Epithelial cell of esophagus (primary cell): ENCODE measurements at regions not wholly inside any gene's neighbourhood (a gene's known extent, or its start where the extent isn't known, plus 50 kb on each side); places are given as distances from the start of the nearest gene placed in this dataset.
A peak's percentile ranks its signal among the peaks of the same experiment; 100 is the strongest.

ENCODE experiments used
- DNase-seq: peaks from one replicate; pipeline ENCODE4 v3.0.0; 2010; ENCODE audit warnings: low read depth
- H3K4me3 ChIP-seq: 2 replicates; pipeline ENCODE4 v1.5.1; 2011; ENCODE audit warnings: mild to moderate bottlenecking, low read length, control low read depth
- TF ChIP-seq, protein P1 (sequence below): IDR thresholded peaks from 2 replicates; pipeline ENCODE4 v1.5.1; 2011; ENCODE audit warnings: low read depth, mild to moderate bottlenecking, low read length, control low read depth, inconsistent platforms; ENCODE audit not compliant: insufficient read depth; ENCODE audit errors: missing control alignments

DNA sequence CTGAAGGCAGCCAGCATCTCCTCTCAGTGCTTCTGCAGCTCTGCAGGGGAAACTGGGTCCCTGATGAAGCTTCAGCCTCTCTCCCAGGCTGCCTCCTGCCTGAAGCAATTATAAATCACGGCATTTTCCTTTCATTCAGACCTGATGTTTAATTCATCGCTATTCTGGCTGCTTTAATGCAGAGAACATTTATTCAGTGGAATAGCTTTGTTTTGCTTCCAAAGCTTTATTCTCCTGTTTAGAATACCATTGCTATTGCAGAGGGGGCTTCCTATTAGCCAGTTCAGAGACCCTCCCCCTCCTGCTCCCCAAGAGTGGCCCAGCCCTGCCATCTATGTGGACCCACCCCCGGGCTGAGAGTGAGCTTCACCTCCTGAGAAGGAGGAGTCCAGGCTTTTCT, 255.6 kb downstream of the LRFN2 start:
- no peak overlapping the region for H3K4me3 ChIP-seq
- TF ChIP-seq, protein P1, sequence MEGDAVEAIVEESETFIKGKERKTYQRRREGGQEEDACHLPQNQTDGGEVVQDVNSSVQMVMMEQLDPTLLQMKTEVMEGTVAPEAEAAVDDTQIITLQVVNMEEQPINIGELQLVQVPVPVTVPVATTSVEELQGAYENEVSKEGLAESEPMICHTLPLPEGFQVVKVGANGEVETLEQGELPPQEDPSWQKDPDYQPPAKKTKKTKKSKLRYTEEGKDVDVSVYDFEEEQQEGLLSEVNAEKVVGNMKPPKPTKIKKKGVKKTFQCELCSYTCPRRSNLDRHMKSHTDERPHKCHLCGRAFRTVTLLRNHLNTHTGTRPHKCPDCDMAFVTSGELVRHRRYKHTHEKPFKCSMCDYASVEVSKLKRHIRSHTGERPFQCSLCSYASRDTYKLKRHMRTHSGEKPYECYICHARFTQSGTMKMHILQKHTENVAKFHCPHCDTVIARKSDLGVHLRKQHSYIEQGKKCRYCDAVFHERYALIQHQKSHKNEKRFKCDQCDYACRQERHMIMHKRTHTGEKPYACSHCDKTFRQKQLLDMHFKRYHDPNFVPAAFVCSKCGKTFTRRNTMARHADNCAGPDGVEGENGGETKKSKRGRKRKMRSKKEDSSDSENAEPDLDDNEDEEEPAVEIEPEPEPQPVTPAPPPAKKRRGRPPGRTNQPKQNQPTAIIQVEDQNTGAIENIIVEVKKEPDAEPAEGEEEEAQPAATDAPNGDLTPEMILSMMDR = no peak
- DNase-seq = no peak

DNA sequence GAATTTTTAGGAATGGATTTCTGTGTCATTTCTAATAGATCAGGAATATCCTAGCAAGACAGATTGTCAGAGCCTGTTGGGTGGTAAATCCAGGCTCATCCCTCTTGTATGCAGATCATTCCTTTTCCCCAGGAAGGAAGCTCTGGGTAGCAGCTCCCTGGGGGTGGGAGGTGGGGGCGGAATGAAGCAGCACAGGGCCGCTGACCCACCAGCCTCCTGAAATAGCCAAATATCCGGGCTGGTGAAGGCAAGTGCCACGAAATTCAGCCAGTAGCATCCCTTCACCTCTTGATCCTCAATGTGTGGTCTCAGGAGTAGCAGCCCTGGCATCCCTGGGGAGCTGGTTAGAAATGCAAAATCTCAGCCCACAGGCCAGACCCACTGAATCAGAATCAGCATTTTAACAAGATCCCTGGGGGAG, 256.9 kb downstream of the LRFN2 start:
- no peak overlapping the region for H3K4me3 ChIP-seq
- no peak for DNase-seq
- TF ChIP-seq, protein P1 = no peak

DNA sequence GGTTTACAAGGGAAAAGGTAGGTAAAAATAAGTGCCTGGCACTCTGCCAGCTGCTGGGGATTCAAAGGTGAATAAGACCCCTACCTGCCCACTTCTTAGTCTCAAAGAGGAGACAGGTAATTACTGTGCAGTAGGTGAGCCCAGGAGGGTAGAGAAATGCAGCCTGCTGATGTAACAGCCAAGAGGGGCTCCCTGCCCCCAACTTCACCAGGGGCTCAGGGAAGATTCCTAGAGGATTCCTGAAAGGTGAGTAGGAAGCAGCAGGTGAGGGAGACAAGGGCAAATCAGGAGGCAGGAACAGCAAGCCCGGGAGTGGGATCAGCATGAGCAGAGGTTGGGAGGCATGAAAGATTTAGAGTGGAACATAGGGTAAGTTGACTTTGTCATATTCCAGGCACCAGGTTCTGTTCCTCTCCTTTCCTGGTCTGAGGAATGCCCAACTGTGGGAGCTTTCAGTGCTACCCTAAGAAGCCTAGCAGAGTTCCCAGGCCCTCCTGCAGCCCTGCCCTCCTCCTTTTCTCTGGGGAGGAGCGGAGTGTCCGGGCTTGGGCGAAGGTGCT, 258.1 kb downstream of the LRFN2 start:
- TF ChIP-seq, protein P1 = no peak
- DNase-seq = no peak
- no peak overlapping the region for H3K4me3 ChIP-seq

DNA sequence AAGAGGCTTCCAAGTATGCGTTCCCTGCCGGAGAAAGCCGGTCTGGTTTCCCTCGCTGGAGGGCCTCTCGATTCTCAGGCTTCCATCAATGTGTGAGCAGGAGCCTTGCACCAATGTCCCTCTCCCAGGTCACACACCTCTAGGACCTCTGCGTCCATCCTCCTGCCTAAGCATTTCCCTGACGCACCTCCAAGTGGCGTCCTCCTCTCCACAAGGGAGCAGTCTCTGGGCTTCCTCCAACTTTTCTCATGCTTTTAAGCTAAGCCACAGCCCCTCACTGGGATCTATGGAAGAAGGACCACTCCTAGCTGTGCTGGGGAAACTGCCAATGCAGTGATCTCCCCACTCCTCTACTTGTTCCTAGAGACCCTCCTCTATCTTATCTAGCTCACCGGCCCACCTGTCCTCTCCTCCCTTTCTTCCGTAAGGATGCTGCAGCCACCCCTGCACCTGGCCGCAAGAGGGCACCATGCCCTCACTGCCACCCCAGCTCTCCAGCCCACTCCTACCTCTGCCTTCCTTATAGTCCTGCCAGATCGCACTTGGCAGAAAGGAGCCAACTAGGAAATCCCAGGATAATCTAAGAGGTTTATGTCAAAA, 258.7 kb downstream of the LRFN2 start:
- TF ChIP-seq, protein P1 = peak; percentile 97
- no peak overlapping the region for H3K4me3 ChIP-seq
- peak; percentile 66 for DNase-seq

DNA sequence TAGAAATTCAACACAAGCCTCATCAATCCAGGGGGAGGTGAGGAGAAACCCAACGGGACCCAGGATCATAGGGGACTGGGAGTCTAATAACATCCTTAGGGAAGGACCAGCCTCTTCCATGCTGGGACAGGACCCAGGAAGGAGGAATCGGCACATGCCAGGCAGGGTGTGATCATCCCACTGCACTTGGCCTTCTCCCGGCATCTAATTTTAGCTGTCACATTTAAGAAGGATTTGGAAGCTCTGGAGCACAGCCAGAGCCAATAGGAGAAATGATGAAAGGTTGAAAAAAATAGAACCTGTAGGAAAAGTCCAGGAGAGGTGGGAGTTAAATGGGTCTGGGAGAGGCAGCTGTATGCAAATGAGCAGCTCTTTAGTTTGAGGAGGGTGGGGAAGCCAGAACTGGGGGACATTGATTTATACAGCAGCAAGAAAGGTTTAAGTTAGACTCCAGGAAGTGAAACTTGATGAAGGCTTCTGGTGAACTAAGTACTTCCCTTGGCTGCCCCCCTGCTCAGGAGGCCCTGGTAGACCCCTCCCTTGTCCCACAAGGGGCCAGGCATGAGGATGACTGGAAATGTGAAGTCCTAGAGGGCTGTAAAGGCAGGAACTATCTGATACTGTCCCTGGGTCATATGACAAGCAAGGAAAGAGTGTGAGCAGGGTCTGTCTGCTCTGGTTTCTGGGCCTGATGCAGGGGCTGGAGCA, 260.3 kb downstream of the LRFN2 start:
- H3K4me3 ChIP-seq = no peak overlapping the region
- DNase-seq = no peak
- TF ChIP-seq, protein P1 = no peak

DNA sequence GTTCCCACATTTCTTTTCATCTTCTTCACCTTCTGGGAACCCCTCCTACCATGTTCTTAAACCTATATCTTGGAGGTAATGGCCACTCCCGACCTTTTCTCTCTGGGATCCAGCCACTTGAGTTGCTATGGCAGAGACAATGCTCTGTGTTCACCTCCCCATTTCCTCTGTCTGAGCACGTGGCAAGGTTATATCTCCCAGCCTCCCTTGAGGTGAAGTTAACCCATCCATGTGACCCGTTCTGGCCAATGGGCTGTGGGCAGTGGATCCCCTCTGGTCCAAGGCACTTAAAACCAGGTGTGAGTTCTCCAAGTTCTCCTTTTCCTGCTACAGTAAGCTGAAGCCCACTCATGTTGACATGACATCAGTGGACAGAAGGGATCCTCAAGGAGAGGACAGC, 261.4 kb downstream of the LRFN2 start:
- no peak for DNase-seq
- TF ChIP-seq, protein P1 = no peak
- no peak overlapping the region for H3K4me3 ChIP-seq
